Memory B cell (primary cell): ENCODE measurements at regions not wholly inside any gene's neighbourhood (a gene's known extent, or its start where the extent isn't known, plus 50 kb on each side); places are given as distances from the start of the nearest gene placed in this dataset.

Experiments used
- ATAC-seq: fragments of 150-1000 bp; cut with Tn5 transposase; 2 replicates; pipeline ENCODE4 v1.10.0; 2021; ENCODE audit warnings: low read depth, mild to moderate bottlenecking, moderate library complexity
- DNase-seq, 2 donors: peaks; one replicate each; pipeline ENCODE4 v3.0.0; 2022; ENCODE audit warnings: low spot score in 2 of 2
- H3K27ac Mint-ChIP-seq: one replicate; pipeline ENCODE4 v1.8.0; 2022; ENCODE audit warnings: mild to moderate bottlenecking, moderate library complexity, mixed read lengths
- H3K27me3 Mint-ChIP-seq: one replicate; pipeline ENCODE4 v1.8.0; 2022; ENCODE audit warnings: mixed read lengths
- H3K36me3 Mint-ChIP-seq: one replicate; pipeline ENCODE4 v1.8.0; 2022; ENCODE audit warnings: mild to moderate bottlenecking, mixed read lengths
- H3K4me1 Mint-ChIP-seq: one replicate; pipeline ENCODE4 v1.8.0; 2022; ENCODE audit warnings: mixed read lengths
- H3K4me3 Mint-ChIP-seq: one replicate; pipeline ENCODE4 v1.8.0; 2022; ENCODE audit warnings: mild to moderate bottlenecking, moderate library complexity, mixed read lengths
- H3K9me3 Mint-ChIP-seq: one replicate; pipeline ENCODE4 v1.8.0; 2022; ENCODE audit warnings: mixed read lengths

GRCh38 chr10:31754803-31755624, 173.6 kb downstream of the ARHGAP12 start:
- Mint-ChIP-seq H3K36me3 (no peaks in the 10 kb centered on the region), H3K27me3 (no peaks in the 10 kb centered on the region), H3K27ac (peak overlapping the region; percentile 65), H3K4me3 (no peak overlapping the region), H3K4me1 (peaks cover 7% of the 10 kb centered on the region), H3K9me3 (no peaks in the 10 kb centered on the region)
- ATAC-seq (no peak), DNase-seq (no peak)

- Mint-ChIP-seq H3K4me1 (peaks cover 3% of the 10 kb centered on the region), H3K9me3 (no peaks in the 10 kb centered on the region), H3K27me3 (no peaks in the 10 kb centered on the region), H3K4me3 (no peak overlapping the region), H3K27ac (no peak overlapping the region), H3K36me3 (no peaks in the 10 kb centered on the region)
- no peak for ATAC-seq
- no peak for DNase-seq
Measured at GRCh38 chr10:31753681-31754080, 174.9 kb downstream of the ARHGAP12 start.

GRCh38 chr10:31752170-31752569, 176.5 kb downstream of the ARHGAP12 start:
- no peaks in the 10 kb centered on the region for H3K27me3 Mint-ChIP-seq
- no peak overlapping the region for H3K4me3 Mint-ChIP-seq
- H3K27ac Mint-ChIP-seq: no peak overlapping the region
- no peaks in the 10 kb centered on the region for H3K36me3 Mint-ChIP-seq
- no peak for ATAC-seq
- H3K4me1 Mint-ChIP-seq: peaks cover 3% of the 10 kb centered on the region
- no peaks in the 10 kb centered on the region for H3K9me3 Mint-ChIP-seq
- no peak for DNase-seq

DNA sequence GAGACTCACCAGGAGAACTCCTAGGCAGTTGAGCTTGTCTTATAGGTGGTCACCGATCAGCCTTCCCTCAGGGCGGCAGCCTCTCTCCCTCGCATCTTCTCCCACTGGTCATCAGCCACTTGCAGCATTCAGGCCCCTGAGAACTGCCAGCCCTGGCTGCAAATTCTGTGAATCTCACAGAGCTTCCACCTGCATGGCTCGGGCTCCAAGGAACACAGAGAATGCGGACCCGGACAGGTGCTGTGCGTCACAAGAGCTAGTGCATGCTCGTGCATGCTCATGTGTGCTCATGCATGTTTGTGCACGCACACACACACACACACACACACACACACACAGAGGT, 176.9 kb downstream of the ARHGAP12 start:
- Mint-ChIP-seq H3K9me3 (no peaks in the 10 kb centered on the region), H3K27me3 (no peaks in the 10 kb centered on the region), H3K27ac (no peak overlapping the region), H3K4me3 (no peak overlapping the region), H3K36me3 (no peaks in the 10 kb centered on the region), H3K4me1 (peaks cover 5% of the 10 kb centered on the region)
- DNase-seq: no peak
- ATAC-seq: no peak

GRCh38 chr10:31751051-31751737, 177.4 kb downstream of the ARHGAP12 start:
- Mint-ChIP-seq H3K27me3 (no peaks in the 10 kb centered on the region), H3K36me3 (no peaks in the 10 kb centered on the region), H3K4me3 (no peak overlapping the region), H3K9me3 (no peaks in the 10 kb centered on the region), H3K27ac (no peak overlapping the region), H3K4me1 (peaks cover 5% of the 10 kb centered on the region)
- ATAC-seq: no peak
- no peak for DNase-seq

DNA sequence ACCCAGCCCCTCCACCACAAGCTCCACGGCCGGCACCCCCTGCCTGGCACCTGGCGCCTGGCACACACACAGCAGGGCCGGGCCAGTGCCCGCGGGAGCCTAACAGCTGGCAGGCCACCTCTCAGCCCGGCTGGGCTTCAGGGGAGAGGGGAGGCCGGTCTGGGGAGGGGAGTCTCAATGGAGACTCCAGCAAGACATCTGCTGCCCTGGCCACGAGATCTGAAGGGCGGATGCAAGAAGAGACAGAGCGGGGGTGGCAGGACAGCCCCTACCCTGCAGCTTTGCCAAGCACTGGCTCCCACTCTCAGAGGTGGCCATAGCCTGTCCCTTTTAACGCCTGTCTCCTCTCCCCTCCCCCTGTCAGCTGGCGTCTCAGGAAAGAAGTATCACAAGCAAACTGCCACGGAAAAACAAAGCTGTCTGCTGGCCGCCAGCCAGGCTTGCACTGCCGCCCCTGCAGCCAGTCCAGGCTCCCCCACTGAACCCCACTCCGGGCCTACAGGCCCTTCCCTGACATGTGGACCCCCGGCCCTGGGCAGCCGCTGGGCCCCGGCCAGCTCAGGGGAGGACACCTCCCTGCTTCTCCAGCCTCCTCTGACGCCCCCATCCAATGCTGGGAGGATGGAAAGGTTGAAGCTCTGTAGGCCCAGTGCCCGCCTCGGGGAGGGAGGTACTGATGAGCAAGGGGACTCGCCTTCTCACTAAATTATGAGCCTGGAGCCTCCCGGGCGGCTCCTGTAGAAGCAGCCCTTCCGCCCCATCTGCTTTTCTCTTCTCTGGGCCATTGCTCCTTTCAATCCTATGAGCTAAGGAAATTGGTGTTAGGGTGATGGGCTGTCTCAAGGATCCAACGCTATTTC, 178.4 kb downstream of the ARHGAP12 start:
- Mint-ChIP-seq H3K36me3 (no peaks in the 10 kb centered on the region), H3K27me3 (no peaks in the 10 kb centered on the region), H3K9me3 (no peaks in the 10 kb centered on the region), H3K27ac (no peak overlapping the region), H3K4me3 (no peak overlapping the region), H3K4me1 (peaks cover 5% of the 10 kb centered on the region)
- no peak for ATAC-seq
- no peak for DNase-seq

DNA sequence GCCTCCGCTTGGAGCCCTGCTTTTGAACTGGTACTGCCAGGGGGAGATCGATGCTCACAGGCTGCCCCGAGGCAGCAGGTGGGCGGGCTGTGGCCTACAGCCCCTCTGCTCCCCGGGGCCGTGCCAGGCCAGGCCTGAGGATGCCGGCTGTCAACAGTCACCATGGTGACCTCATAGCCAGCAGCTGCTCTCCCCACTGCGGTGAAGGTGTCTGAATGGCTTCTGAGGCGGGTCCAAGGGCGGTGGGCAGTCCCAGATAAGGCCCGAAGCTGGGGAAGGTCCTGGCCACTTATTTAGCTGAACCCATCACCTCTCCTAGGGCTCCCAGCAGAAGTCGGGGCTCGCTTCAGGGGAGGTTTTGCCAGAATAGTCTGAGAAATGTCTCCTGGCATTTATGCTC, 179.3 kb downstream of the ARHGAP12 start:
- no peak for ATAC-seq
- H3K27me3 Mint-ChIP-seq: no peaks in the 10 kb centered on the region

DNA sequence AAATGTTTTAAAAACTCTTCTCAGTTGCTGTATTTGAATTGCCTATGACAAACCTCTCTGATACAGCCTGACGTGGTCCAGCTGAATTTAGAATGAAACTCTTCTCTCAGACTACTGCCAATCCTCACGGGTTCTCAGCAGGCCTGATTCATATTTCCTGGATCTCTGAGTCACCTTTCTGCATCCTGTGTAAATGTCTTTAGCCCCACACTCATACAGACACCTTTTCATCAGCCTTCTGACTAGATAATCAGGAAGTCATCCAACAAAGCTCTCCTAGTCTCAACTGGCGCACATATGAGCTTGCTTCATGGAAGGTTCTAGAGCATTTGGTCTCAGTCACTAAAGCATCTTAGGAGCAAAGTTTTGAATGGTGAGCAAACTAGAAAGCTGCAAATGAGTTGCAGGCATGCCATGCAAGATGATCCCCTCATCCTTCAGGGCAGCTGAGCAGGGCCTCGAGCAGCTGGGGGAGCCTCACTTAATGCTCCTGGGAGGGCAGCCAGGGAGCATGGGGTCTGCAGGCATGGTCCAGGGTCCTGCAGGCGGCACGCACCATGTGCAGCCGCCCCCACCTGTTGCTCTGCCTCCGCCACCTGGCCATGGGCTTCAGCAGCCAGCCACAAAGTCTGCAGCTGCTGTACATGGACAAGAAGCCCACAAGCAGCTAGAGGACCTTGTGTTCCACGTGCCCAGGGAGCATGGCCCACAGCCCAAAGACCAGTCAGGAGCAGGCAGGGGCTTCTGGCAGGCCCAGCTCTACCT, 182.8 kb downstream of the ARHGAP12 start:
- Mint-ChIP-seq H3K27ac (no peak overlapping the region), H3K36me3 (no peaks in the 10 kb centered on the region), H3K9me3 (no peaks in the 10 kb centered on the region), H3K4me3 (no peak overlapping the region), H3K27me3 (no peaks in the 10 kb centered on the region), H3K4me1 (peaks cover 2% of the 10 kb centered on the region)
- ATAC-seq (no peak), DNase-seq (no peak)

More for the DNA sequence above, 179.3 kb downstream of the ARHGAP12 start:
- Mint-ChIP-seq H3K9me3 (no peaks in the 10 kb centered on the region), H3K4me3 (no peak overlapping the region), H3K4me1 (peaks cover 5% of the 10 kb centered on the region), H3K36me3 (no peaks in the 10 kb centered on the region), H3K27ac (no peak overlapping the region)
- DNase-seq: no peak

DNA sequence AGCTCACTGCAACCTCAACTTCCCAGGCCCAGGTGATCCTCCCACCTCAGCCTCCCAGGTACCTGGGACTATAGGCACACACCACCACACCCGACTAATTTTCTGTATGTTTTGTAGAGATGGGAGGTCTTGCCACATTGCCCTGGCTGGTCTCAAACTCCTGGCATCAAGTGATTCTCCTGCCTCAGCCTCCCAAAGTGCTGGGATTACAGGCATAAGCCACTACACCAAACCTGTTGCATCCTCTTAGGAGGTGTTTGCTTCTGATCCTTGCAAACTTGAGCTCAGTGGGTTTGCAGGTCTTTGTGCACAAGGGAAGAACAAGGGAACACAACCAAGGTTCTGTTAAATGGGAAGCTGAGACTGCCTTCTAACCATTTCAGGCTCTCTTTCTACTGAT, 184.6 kb downstream of the ARHGAP12 start:
- no peak for ATAC-seq
- Mint-ChIP-seq H3K27ac (no peak overlapping the region), H3K9me3 (no peaks in the 10 kb centered on the region), H3K27me3 (peaks cover 4% of the 10 kb centered on the region), H3K4me1 (peaks cover 2% of the 10 kb centered on the region), H3K4me3 (no peak overlapping the region), H3K36me3 (no peaks in the 10 kb centered on the region)
- DNase-seq: no peak

GRCh38 chr10:31742255-31742654, 186.4 kb downstream of the ARHGAP12 start:
- H3K36me3 Mint-ChIP-seq: no peaks in the 10 kb centered on the region
- DNase-seq (no peak), ATAC-seq (no peak)
- H3K4me3 Mint-ChIP-seq: no peak overlapping the region
- peaks cover 2% of the 10 kb centered on the region for H3K4me1 Mint-ChIP-seq
- H3K9me3 Mint-ChIP-seq: no peaks in the 10 kb centered on the region
- H3K27me3 Mint-ChIP-seq: peaks cover 4% of the 10 kb centered on the region
- no peak overlapping the region for H3K27ac Mint-ChIP-seq

DNA sequence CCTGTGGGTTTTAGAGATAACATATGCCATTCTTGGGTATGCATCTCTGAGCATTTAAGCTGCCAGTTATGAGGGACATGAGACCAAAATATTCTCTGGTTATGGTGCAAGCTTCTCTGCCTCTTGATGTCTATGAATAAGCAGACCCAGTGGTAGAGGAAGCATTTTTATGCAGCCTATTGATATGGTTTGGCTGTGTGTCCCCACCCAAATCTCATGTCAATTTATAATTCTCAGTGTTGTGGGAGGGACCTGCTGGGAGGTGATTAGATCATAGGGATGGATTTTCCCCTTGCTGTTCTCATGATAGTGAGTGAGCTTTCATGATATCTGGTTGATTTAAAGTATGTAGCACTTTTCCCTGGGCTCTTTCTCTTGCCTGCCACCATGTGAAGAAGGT, 187.2 kb downstream of the ARHGAP12 start:
- peaks cover 4% of the 10 kb centered on the region for H3K27me3 Mint-ChIP-seq
- no peaks in the 10 kb centered on the region for H3K4me1 Mint-ChIP-seq
- no peak overlapping the region for H3K27ac Mint-ChIP-seq
- no peak overlapping the region for H3K4me3 Mint-ChIP-seq
- ATAC-seq (no peak), DNase-seq (no peak)
- H3K36me3 Mint-ChIP-seq: no peaks in the 10 kb centered on the region
- H3K9me3 Mint-ChIP-seq: peaks cover 3% of the 10 kb centered on the region

GRCh38 chr10:31739711-31740110, 188.9 kb downstream of the ARHGAP12 start:
- no peaks in the 10 kb centered on the region for H3K4me1 Mint-ChIP-seq
- H3K36me3 Mint-ChIP-seq: no peaks in the 10 kb centered on the region
- DNase-seq: no peak
- ATAC-seq: no peak
- no peak overlapping the region for H3K4me3 Mint-ChIP-seq
- no peak overlapping the region for H3K27ac Mint-ChIP-seq
- H3K9me3 Mint-ChIP-seq: peaks cover 3% of the 10 kb centered on the region
- peaks cover 4% of the 10 kb centered on the region for H3K27me3 Mint-ChIP-seq

DNA sequence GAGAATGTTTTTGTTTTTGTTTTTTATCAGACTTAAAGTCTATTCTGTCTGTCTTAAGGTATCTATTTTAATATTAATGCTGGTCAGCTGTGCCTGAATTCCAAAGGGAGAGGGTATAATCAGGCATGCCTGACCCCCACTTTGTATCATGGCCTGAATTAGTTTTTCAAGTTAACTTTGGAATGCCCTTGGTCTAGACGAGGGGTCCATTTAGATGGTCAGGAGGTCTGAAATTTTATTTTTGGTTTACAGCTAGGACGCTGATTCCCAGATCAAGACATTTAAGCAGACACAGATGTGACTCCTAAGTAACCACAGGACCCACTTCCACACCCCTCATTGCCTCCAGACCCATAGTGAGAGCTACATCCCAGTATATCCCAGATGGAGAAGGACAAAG, 189.5 kb downstream of the ARHGAP12 start:
- no peak for DNase-seq
- peaks cover 3% of the 10 kb centered on the region for H3K9me3 Mint-ChIP-seq
- no peak overlapping the region for H3K4me3 Mint-ChIP-seq
- H3K4me1 Mint-ChIP-seq: no peaks in the 10 kb centered on the region
- H3K27ac Mint-ChIP-seq: no peak overlapping the region
- peaks cover 4% of the 10 kb centered on the region for H3K27me3 Mint-ChIP-seq
- ATAC-seq: no peak
- no peaks in the 10 kb centered on the region for H3K36me3 Mint-ChIP-seq
